HUES64 (cell line): ENCODE measurements at regions not wholly inside any gene's neighbourhood (a gene's known extent, or its start where the extent isn't known, plus 50 kb on each side); places are given as distances from the start of the nearest gene placed in this dataset.
"Not testable (repeated sequence)": the region's sequence is repeated elsewhere in the genome, so short reads cannot be mapped to it uniquely, and the experiment has no call there.

ENCODE experiments used
- H3K27ac ChIP-seq: 2 replicates; pipeline ENCODE4 v1.7.0; 2013; ENCODE audit warnings: low read depth, low read length, inconsistent platforms
- H3K27me3 ChIP-seq: 2 replicates; pipeline ENCODE4 v1.6.1; 2013; ENCODE audit warnings: mild to moderate bottlenecking, low read length; ENCODE audit not compliant: insufficient read depth
- H3K36me3 ChIP-seq: 2 replicates; pipeline ENCODE4 v1.6.1; 2013; ENCODE audit warnings: mild to moderate bottlenecking, low read length; ENCODE audit not compliant: insufficient read depth
- H3K4me1 ChIP-seq: 2 replicates; pipeline ENCODE4 v1.6.1; 2013; ENCODE audit warnings: mild to moderate bottlenecking, low read length, moderate library complexity; ENCODE audit not compliant: insufficient read depth
- H3K4me3 ChIP-seq: 2 replicates; pipeline ENCODE4 v1.5.1; 2013; ENCODE audit warnings: mild to moderate bottlenecking, low read length, moderate library complexity
- H3K9ac ChIP-seq: 2 replicates; pipeline ENCODE4 v1.6.1; 2013; ENCODE audit warnings: mild to moderate bottlenecking, low read depth, low read length
- H3K9me3 ChIP-seq: 2 replicates; pipeline ENCODE4 v1.6.1; 2013; ENCODE audit warnings: low read depth, low read length; ENCODE audit not compliant: insufficient read depth
- WGBS: fragments of 150-250, 120-280 bp; methylation state at CpG from one replicate; pipeline ENCODE4 v1.1.7; 2013; ENCODE audit warnings: missing lambda C conversion rate; 5-methylcytosine and 5-hydroxymethylcytosine counted together

DNA sequence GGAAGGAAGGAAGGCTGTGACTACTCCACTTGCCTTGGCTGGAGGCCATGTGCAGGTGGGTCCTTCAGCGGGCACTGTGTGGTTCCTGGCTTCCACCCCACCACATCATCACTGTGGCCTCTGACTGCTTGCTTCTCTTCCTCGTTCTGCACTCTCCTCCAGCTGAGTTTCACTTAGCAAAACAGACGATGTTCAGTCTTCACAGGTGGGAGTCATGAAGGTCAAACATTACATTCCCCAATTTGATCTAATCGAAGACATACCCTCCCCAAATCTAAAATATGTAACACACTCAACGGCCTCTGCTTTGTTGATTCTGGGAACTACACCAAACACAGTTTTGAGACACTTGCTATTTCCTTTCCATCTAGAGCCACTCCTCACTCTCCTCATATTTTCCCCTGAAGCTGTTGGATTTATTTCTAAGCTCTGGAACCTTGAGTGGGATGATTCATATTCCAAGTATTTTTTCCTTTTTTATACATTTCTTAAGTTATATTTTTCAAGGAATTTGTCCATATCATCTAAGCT, 132.5 kb upstream of the FOXA2 start:
- Histone ChIP-seq H3K9me3 (peaks cover 3% of the 10 kb centered on the region; the same call in 1 of the 2 replicates), H3K36me3 (no peaks in the 10 kb centered on the region), H3K9ac (no peak overlapping the region), H3K4me1 (peaks cover 7% of the 10 kb centered on the region; the same call in 1 of the 2 replicates), H3K4me3 (no peak overlapping the region), H3K27ac (no peak overlapping the region), H3K27me3 (no peaks in the 10 kb centered on the region)
- WGBS, result 86% methylated on average over 5 of the region's 5 CpGs

DNA sequence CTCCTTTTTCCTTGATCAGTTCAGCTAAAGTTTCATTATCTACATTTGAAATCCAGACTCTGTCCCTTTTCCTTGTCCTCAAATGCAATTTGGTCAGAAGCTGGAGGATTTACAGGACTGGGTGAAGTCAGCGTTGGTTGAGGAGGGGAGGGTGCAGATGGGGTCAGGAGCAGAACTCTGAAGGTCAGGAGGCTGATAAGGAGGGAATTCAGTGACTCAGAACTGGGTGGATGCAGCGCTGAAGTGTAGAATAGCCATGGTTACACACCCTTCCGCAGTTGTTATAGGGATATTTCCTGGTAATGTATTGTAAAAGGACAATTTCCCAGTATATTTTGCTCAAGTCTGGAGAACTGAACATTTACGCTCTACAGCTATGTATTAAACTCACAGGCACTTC, 133.1 kb upstream of the FOXA2 start:
- peaks cover 3% of the 10 kb centered on the region; the same call in 1 of the 2 replicates for H3K9me3 ChIP-seq
- no peak overlapping the region for H3K27ac ChIP-seq
- H3K4me1 ChIP-seq, result peaks cover 7% of the 10 kb centered on the region; the same call in 1 of the 2 replicates
- no peaks in the 10 kb centered on the region for H3K36me3 ChIP-seq
- 85% methylated on average over 3 of the region's 4 CpGs for WGBS
- H3K9ac ChIP-seq, result no peak overlapping the region
- no peaks in the 10 kb centered on the region for H3K27me3 ChIP-seq
- H3K4me3 ChIP-seq, result no peak overlapping the region

DNA sequence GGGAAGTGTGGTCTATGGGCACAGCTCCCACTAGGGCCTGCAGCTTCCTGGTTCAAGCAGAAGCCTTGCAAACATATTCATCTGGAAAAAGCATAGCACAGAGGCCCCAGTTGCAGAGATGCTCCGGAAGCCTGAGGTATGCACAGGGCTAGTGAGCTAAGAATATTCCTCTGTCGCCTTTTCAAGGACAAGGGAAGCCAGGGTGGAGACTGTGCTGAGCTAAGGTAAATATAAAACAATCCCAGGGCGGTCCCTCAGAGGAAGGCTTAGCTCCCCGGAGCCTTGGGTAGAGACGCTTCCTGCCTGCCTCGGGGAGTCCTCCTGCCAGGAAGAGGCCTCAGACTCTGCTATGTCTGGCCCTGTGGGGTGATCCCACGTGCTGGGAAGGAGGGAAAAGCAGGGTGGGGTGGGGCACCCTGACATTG, 134.8 kb upstream of the FOXA2 start:
- Histone ChIP-seq H3K9ac (peak overlapping the region; percentile 31; the same call in 1 of the 2 replicates), H3K27ac (no peak overlapping the region), H3K4me1 (peaks cover 7% of the 10 kb centered on the region; the same call in 1 of the 2 replicates), H3K4me3 (no peak overlapping the region), H3K9me3 (no peaks in the 10 kb centered on the region), H3K27me3 (no peaks in the 10 kb centered on the region), H3K36me3 (no peaks in the 10 kb centered on the region)
- 48% methylated on average over 7 of the region's 7 CpGs for WGBS

DNA sequence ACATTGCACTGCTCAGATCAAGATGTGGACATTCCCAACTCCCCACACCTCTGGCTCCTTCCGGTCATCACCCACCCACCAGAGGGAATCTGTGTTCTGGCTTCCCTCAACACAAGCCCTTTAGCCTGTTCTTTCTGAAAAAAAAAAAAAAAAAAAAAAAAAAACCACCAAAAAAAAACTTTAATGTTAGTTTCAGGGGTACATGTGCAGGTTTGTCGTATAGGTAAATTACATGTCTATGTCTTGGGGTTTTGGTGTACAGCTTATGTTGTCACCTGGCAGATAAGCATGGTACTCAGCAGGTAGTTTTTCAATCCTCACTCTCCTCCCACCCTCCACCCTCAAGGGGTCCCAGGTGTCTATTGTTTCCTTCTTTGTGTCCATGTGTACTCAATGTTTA, 135.8 kb upstream of the FOXA2 start:
- no peak overlapping the region for H3K4me3 ChIP-seq
- no peaks in the 10 kb centered on the region for H3K27me3 ChIP-seq
- H3K27ac ChIP-seq, result no peak overlapping the region
- H3K9me3 ChIP-seq, result no peaks in the 10 kb centered on the region
- H3K4me1 ChIP-seq, result peaks cover 7% of the 10 kb centered on the region; the same call in 1 of the 2 replicates
- H3K36me3 ChIP-seq, result no peaks in the 10 kb centered on the region
- 84% methylated on average over 2 of the region's 2 CpGs for WGBS
- no peak overlapping the region for H3K9ac ChIP-seq

DNA sequence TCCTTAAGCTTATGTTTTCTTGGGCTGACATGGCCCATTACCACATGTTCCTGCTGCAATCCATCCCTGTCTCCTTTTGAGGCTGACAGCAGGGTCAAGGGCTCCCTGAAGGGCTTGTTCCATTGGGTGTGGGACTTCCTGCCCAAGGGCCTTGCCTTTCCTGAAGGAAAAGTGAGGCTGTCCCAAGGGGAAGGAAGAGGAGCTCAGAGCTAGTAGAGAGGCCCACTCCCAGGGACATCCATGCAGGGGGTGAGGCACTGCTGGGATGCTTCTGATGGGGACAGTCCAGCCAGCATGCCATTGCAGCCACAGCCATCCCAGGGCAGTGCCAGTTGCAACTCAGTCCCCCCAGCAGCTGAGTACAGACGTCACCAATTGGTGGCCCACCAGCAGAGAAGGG, 138.4 kb upstream of the FOXA2 start:
- no peaks in the 10 kb centered on the region for H3K9me3 ChIP-seq
- H3K27me3 ChIP-seq, result no peaks in the 10 kb centered on the region
- H3K4me3 ChIP-seq, result no peak overlapping the region
- no peak overlapping the region for H3K9ac ChIP-seq
- 73% methylated on average over 1 of the region's 1 CpG for WGBS
- no peaks in the 10 kb centered on the region for H3K36me3 ChIP-seq
- peaks cover 7% of the 10 kb centered on the region; the same call in 1 of the 2 replicates for H3K4me1 ChIP-seq
- no peak overlapping the region for H3K27ac ChIP-seq

DNA sequence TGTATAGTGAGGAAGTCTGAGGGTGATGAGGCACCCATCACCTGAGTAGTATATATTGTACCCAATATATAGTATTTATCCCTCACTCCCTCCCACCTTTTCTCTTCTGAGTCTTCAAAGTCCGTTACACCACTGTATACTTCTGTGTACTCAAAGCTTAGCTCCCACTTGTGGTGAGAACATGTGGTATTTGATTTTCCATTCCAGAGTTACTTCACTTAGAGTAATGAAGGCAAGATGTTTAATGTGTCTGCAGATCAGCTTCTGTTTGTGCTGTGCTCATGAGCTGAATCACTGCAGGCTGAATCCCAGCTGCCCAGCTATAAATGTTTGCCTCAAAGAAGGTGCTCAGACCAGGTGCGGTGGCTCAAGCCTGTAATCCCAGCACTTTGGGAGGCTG, 139.3 kb upstream of the FOXA2 start:
- no peaks in the 10 kb centered on the region for H3K27me3 ChIP-seq
- WGBS, result 90% methylated on average over 1 of the region's 2 CpGs
- H3K27ac ChIP-seq, result no peak overlapping the region
- no peaks in the 10 kb centered on the region for H3K36me3 ChIP-seq
- H3K9me3 ChIP-seq, result no peaks in the 10 kb centered on the region
- H3K4me3 ChIP-seq, result no peak overlapping the region
- H3K9ac ChIP-seq, result no peak overlapping the region
- peaks cover 7% of the 10 kb centered on the region; the same call in 1 of the 2 replicates for H3K4me1 ChIP-seq

DNA sequence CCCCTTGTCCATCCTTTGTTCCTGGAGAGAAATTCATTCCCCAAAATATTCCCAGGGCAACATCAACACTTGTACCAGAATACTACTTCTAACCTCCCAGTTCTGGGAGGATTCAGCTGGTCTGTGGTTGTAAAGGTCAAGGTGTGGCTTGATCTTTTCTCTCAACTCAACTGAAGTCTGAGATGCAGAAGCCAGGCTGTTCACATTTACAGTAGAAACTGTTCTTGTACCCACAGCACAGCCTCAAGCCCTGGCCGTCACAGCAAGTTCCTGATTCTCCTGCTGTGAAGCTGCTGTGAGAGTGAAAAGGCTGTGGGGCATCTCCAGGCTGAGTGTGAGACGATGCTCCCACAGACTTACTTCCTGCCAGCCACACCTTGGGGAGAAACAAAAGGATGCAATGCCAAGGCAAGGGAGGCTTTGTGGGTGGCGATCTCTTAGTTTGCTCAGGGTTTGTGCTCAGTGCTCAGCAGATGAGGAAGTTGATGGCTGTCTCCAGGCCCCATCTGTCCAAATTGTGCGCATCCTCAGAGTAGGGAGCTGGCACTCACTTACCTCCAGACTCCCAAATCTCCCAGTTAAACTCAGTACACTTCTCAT, 143.9 kb upstream of the FOXA2 start:
- Histone ChIP-seq H3K9ac (no peak overlapping the region), H3K27ac (no peak overlapping the region), H3K27me3 (no peaks in the 10 kb centered on the region), H3K4me1 (no peaks in the 10 kb centered on the region), H3K36me3 (no peaks in the 10 kb centered on the region), H3K4me3 (no peak overlapping the region), H3K9me3 (no peaks in the 10 kb centered on the region)
- 89% methylated on average over 4 of the region's 4 CpGs for WGBS

DNA sequence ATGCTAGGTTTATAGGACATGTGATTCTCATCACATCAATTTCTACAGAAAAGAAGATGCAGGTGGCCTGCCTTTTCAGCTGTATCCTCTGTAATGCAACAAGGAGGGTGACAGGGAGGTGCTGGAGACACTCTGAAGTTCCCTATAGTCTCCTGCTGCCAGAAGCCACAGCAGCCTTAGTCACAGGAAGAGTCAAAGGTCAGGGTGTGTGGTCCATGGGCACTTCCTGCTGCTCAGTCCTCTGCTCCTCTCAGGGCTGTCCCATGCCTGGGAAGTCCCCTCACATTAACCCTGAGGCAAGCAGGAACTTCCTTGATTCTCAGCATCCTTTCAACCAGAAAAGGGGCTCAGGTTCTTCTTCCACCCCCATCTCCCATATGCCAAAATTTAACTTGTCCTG, 144.8 kb upstream of the FOXA2 start:
- Histone ChIP-seq H3K4me3 (no peak overlapping the region), H3K36me3 (no peaks in the 10 kb centered on the region), H3K27ac (no peak overlapping the region), H3K4me1 (no peaks in the 10 kb centered on the region), H3K9me3 (peaks cover 5% of the 10 kb centered on the region; the same call in 1 of the 2 replicates), H3K9ac (no peak overlapping the region), H3K27me3 (no peaks in the 10 kb centered on the region)

DNA sequence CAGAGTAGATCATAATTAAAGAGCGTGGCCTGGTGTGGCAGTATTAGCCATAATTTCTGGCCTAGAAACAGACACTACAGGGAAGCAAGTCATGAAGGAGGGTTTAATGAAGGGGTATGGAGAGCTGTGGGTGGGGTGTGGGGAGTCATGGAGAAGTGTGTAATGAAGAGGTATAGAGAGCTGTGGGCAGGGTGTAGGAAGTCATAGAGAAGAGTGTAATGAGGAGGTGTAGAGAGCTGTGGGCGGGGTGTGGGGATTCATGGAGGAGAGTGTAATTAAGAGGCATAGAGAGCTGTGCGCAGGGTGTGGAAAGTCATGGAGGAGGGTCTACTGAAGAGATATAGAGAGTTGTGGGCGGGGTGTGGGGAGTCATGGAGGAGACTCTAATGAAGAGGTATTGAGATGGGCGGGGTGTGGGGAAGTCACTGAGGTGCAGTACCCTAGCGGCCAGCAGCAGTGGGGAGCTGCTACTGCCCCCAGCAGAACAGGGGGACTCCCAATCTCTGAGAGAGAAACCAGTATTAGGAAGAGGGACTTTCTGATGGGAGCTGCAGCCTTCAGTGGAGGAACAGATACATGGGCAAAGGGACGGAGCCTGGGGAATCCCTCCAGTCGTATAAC, 145.4 kb upstream of the FOXA2 start:
- Histone ChIP-seq H3K4me1 (no peaks in the 10 kb centered on the region), H3K9ac (no peak overlapping the region), H3K4me3 (no peak overlapping the region), H3K9me3 (peaks cover 9% of the 10 kb centered on the region; the same call in 1 of the 2 replicates), H3K27ac (no peak overlapping the region), H3K27me3 (no peaks in the 10 kb centered on the region), H3K36me3 (no peaks in the 10 kb centered on the region)
- 90% methylated on average over 8 of the region's 8 CpGs for whole genome bisulfite sequencing

DNA sequence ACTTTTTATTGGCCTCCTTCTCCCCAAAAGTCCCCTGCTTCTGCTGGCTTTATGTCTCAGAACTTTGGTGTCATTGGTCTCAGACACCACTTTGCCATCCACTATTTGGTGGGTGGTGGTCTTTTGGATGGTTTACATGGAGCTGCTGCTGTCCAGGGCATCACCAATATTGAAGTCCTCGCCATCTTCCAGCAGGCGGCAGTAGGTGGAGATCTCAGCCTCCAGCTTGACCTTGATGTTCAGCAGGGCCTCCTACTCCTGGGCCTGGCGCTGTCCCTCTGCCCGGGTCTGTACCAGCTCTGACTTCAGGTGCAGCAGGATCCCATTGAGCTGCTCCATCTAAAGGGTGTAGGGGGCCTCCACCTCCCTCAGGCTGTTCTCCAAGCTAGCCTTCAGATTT, 148.4 kb upstream of the FOXA2 start:
- H3K9me3 ChIP-seq, result peaks cover 9% of the 10 kb centered on the region; the same call in 1 of the 2 replicates
- no peak overlapping the region for H3K27ac ChIP-seq
- no peaks in the 10 kb centered on the region for H3K27me3 ChIP-seq
- H3K4me1 ChIP-seq, result no peaks in the 10 kb centered on the region
- H3K36me3 ChIP-seq, result no peaks in the 10 kb centered on the region
- 93% methylated on average over 4 of the region's 4 CpGs for WGBS
- H3K9ac ChIP-seq, result no peak overlapping the region
- H3K4me3 ChIP-seq, result no peak overlapping the region

DNA sequence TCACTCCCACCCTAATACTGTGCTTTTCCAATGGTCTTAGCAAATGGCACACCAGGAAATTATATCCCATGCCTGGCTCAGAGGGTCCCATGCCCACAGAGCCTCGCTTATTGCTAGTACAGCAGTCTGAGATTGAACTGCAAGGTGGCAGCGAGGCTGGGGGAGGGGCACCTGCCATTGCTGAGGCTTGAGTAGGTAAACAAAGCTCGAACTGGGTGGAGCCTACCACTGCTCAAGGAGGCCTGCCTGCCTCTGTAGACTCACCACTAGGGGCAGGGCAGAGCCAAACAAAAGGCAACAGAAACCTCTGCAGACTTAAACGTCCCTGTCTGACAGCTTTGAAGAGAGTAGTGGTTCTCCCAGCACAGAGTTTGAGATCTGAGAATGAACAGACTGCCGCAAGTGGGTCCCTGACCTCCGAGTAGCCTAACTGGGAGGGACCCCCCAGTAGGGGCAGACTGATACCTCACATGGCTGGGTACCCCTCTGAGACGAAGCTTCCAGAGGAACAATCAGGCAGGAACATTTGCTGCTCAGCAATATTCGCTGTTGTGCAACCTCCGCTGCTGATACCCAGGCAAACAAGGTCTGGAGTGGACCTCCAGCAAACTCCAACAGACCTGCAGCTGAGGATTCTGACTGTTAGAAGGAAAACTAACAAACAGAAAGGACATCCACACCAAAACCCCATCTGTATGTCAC, 150.7 kb upstream of the FOXA2 start:
- 66% methylated on average over 9 of the region's 9 CpGs for WGBS
- not testable (repeated sequence) for H3K36me3 ChIP-seq, H3K4me3 ChIP-seq, H3K27me3 ChIP-seq, H3K4me1 ChIP-seq, H3K9ac ChIP-seq, H3K27ac ChIP-seq, H3K9me3 ChIP-seq
